ENCODE measurements at regions not wholly inside any gene's neighbourhood (a gene's known extent, or its start where the extent isn't known, plus 50 kb on each side); places are given as distances from the start of the nearest gene placed in this dataset.

DNA sequence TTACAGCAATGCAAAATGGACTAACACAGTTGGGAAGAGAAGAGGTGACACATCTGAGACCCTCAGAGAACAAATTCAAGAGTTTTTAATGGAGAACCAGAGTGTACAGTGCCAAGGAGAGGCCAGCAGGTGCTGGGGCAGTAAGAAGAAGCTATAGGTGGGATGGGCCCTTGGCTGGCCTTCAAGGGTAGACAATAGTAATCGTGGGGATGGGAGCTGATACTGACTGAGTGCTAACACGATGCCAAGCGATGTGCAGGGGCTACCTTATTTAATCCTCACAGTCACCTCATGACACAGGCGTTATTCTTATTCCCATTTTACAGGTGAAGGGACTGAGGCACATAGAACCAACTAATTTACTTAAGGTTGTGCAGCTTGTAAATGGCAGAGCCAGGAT is 131.9 kb upstream of the ID2 start:
- TF ChIP-seq CTCF (IDR thresholded peaks at IDR 0.05; ENCODE audit: low read depth, low read length): no peak
- TF ChIP-seq POLR2A (IDR thresholded peaks at IDR 0.05; ENCODE audit: extremely low read depth, insufficient read length): no peak

All from NB4 (cell line).